Fibroblast of villous mesenchyme (primary cell): ENCODE measurements at regions not wholly inside any gene's neighbourhood (a gene's known extent, or its start where the extent isn't known, plus 50 kb on each side); places are given as distances from the start of the nearest gene placed in this dataset.

Source experiments
- DNase-seq: peaks from one replicate; pipeline ENCODE4 v3.0.0-alpha.2; 2010; ENCODE audit warnings: low read depth
- H3K4me3 ChIP-seq: 2 replicates; pipeline ENCODE4 v1.5.1; 2011; ENCODE audit warnings: low read depth, mild to moderate bottlenecking, low read length
- TF ChIP-seq, protein P1 (sequence below): IDR thresholded peaks from 2 replicates; pipeline ENCODE4 v1.5.1; 2012; ENCODE audit warnings: low read depth, mild to moderate bottlenecking, low read length; ENCODE audit not compliant: insufficient read depth

GRCh38 chr6:164166515-164166914 lies 752.0 kb downstream of the QKI start:
- no peak overlapping the region for H3K4me3 ChIP-seq
- DNase-seq: no peak
- TF ChIP-seq, protein P1, sequence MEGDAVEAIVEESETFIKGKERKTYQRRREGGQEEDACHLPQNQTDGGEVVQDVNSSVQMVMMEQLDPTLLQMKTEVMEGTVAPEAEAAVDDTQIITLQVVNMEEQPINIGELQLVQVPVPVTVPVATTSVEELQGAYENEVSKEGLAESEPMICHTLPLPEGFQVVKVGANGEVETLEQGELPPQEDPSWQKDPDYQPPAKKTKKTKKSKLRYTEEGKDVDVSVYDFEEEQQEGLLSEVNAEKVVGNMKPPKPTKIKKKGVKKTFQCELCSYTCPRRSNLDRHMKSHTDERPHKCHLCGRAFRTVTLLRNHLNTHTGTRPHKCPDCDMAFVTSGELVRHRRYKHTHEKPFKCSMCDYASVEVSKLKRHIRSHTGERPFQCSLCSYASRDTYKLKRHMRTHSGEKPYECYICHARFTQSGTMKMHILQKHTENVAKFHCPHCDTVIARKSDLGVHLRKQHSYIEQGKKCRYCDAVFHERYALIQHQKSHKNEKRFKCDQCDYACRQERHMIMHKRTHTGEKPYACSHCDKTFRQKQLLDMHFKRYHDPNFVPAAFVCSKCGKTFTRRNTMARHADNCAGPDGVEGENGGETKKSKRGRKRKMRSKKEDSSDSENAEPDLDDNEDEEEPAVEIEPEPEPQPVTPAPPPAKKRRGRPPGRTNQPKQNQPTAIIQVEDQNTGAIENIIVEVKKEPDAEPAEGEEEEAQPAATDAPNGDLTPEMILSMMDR: no peak

DNA sequence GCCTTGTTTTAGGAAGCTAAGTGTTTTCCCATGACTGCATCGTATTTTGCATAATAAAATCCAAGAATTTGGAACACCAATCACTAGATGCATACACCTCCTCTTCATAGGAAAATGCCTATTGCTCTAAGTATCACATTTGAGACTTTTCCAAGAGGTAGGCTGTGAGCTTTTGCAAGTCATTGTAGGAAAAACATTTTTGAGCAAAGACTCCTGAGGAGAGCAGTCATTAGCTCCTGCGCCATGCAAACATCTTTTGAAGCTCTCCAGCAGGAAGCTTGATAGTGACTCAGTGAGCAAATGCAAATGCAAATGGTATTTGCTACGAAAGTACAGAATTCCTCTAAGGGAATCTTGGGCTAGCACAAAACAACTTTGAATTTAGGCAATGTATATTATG lies 750.4 kb downstream of the QKI start:
- TF ChIP-seq, protein P1: no peak
- no peak for DNase-seq
- no peak overlapping the region for H3K4me3 ChIP-seq

- no peak overlapping the region for H3K4me3 ChIP-seq
- TF ChIP-seq, protein P1: no peak
- no peak for DNase-seq
Observed at GRCh38 chr6:164163239-164163638, 748.7 kb downstream of the QKI start.

DNA sequence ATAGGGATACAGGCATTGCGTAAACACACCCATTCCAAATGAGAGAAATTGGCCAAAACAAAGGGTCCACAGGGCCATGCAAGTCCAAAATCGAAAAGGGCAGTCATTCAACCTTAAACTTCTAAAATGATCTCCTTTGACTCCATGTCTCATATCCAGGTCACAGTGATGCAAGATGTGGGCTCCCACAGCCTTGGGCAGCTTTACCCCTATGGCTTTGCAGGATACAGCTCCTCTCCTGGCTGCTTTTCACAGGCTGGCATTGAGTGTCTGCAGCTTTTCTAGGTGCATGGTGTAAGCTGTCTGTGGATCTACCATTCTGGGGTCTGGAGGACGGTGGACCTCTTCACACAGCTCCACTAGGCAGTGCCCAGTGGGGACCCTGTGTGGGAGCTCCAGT lies 744.5 kb downstream of the QKI start:
- H3K4me3 ChIP-seq: no peak overlapping the region
- TF ChIP-seq, protein P1: no peak
- DNase-seq: no peak

DNA sequence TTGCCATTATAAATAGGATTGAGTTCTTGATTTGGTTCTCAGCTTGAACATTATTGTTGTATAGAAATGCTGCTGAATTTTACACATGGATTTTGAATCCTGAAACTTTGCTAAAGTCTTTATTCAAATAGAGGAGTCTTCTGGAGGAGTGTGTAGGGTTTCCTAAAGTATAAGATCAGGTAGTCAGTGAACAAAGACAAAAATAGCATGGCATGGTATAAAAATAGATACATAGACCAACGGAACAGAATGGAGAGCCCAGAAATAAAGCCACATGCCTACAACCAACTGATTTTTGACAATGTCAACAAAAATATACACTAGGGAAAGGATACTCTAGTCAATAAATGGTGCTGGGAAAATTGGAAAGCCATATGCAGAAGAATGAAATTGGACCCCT lies 740.1 kb downstream of the QKI start:
- TF ChIP-seq, protein P1: no peak
- no peak for DNase-seq
- no peak overlapping the region for H3K4me3 ChIP-seq

DNA sequence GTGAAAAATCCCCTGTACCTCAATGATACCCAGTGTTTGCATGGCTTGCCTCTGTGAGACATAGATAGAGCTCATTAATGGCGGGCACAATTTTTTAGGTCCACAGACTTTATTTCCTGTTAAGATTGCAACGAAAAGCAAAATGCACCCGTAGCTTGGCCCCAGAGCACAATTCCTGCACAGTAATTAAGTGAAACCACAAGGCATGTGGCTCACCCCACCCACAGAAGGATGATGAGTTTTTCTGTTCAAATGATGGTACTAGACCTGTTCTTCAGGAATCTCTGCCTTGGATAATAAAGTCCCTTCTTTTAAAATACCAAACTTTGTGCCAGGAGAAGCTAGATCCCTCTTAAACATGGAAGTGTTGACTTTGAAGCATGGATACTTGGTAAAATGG lies 738.1 kb downstream of the QKI start:
- no peak for DNase-seq

More for the DNA sequence above, 738.1 kb downstream of the QKI start:
- H3K4me3 ChIP-seq: no peak overlapping the region
- TF ChIP-seq, protein P1: no peak
